GM18507 (cell line): ENCODE measurements at regions not wholly inside any gene's neighbourhood (a gene's known extent, or its start where the extent isn't known, plus 50 kb on each side); places are given as distances from the start of the nearest gene placed in this dataset.

Experiments used
- DNase-seq: peaks from one replicate; pipeline ENCODE4 v3.0.0; 2011; ENCODE audit warnings: low read depth; ENCODE audit not compliant: insufficient read length; ENCODE audit errors: extremely low spot score
- FAIRE-seq: peaks from 2 replicates; lab custom pipeline; 2011; peaks lifted over from hg19 to GRCh38; lab: Jason Lieb, UNC

DNA sequence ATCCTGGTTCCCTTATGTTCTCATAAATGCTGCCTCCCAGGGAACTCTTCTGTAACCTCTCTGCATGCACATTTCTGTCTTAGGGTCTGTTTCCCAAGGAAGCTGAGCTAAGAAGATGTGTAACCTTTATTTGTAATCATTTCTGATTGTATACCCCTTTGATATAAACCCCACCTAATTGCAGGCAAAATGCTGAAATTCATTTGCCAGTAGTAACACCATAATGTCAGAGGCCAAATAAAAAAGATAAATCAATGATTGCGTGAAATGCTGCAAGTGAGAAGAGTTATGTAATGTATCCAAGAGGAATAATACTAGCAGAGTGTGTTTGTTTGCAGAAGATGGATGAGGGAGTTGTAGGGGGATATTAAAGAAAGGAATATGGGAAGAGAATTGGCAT is 822.6 kb upstream of the GRAMD2B start:
- DNase-seq (no peak), FAIRE-seq (no peak)

DNA sequence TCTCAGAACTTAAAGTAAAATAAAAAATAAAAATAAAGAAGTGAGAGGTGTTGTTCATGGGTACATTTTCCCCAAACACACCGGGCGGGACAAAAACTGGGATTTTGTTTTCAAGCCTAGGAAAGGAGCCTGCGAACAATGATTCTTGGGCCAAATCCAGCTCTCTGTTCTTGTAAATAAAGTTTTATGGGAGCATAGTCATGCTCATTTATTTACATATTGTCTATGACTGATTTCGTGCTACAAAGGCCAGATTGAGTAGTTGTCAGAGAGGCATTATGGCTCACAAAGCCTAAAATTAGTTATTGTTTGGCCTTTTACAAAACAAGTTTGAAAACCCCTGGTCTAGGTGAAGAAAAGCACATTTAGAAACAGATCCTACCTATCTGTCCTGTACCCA is 821.0 kb upstream of the GRAMD2B start:
- FAIRE-seq (no peak), DNase-seq (no peak)

DNA sequence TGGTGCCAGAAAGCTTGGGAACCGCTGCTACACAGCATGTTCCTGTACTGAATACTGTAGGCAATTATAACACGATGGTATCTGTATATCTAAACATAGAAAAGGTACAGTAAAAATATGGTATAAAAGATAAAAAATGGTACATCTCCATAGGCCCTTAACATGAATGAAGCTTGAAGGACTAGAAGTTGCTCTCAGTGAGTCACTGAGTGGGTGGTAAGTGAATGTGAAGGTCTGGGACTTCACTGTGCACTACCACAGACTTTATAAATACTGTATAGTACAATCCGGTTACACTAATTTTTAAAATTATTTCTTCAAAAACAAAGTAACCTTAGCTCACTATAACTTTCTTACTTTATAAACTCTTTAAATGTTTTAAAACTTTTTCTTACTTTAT is 819.9 kb upstream of the GRAMD2B start:
- no peak for FAIRE-seq
- DNase-seq, result no peak

DNA sequence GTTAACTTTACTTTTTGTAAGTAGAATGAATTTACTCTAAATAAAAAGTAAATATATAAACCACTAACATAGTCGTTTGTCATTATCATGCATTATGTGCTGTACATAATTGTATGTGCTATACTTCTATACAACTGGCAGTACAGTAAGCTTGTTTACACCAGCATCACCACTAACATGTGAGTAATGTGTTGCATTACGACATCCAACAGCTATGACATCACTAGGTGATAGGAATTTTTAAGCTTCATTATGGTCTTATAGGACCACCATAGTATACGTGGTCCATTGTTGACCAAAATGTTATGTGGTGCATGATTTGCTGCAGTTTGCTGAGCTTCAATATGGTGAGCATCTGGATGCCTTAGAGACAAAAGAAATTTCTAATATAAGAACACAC is 819.1 kb upstream of the GRAMD2B start:
- no peak for DNase-seq
- no peak for FAIRE-seq

DNA sequence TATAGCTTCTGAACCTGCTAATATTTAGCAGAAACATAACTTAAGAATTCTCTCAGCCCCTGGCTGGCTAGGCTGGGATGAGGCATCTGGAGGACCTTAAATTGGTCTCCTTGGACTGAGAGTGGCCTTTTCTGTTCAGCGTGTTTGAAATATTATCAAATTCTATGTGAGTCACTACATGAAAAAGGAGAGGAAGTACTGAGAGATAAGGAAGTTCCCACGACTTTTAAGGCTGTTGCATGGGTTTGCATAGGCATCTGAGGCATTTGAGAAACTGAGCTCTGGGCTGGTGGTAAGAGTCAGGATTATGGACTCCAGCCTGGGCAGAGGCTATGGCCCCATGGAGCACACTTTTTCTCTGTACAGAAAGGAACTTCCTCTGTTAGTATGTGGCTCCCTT is 816.2 kb upstream of the GRAMD2B start:
- FAIRE-seq, result no peak
- DNase-seq, result no peak

DNA sequence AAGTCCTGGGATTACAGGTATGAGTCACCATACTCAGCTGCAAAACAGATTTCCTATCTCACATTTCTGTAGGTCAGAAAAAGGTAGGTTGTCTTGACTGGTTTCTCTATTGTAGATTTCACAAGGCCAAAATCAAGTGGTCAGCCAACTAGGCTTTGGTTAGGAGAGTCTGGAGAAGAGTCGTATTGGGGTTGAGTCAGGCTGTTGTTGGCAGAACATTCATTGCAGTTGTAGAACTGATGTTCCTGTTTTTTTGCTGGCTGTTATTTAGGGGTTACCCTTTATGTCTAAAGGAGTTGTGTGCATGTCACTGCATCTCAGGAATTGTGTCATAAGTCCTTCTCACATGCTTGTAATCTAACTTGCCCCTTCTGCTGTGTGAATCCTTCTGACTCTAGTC is 814.2 kb upstream of the GRAMD2B start:
- DNase-seq (no peak), FAIRE-seq (no peak)

DNA sequence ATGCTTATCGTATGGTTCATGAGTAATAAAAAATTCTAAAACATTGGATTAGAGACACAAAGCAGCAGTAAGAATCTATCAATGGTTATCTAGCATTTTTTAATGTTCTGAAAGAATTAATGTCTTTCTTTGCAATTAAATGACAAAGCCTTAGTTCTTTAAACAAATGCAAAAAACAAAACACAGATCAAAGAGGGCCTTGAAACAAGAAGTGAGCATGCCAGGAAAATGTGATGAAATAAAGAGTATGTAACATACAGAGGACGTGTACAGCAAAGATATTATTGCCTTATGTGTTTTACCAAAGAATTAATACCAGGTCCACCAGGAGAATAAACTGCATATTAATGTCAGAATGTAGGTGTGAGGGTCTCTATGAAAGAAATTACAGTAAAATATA is 812.3 kb upstream of the GRAMD2B start:
- FAIRE-seq (no peak), DNase-seq (no peak)

DNA sequence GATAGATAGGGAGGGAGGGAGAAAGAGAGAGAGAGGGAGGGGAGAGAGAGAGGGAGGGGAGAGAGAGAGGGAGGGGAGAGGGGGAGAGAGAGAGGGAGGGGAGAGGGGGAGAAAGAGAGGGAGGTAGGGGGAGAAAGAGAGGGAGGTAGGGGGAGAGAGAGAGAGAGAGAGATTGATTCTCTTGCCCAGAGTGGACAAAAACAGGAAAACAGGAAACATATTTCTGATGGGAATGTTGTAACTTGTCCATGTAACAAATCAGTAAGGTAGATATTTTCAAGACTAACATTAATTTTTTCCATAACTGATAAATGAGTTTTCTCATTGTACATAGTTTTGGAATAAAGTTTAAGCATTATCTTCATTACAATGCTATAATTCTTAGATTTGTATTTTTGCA is 811.7 kb upstream of the GRAMD2B start:
- DNase-seq (no peak), FAIRE-seq (no peak)

DNA sequence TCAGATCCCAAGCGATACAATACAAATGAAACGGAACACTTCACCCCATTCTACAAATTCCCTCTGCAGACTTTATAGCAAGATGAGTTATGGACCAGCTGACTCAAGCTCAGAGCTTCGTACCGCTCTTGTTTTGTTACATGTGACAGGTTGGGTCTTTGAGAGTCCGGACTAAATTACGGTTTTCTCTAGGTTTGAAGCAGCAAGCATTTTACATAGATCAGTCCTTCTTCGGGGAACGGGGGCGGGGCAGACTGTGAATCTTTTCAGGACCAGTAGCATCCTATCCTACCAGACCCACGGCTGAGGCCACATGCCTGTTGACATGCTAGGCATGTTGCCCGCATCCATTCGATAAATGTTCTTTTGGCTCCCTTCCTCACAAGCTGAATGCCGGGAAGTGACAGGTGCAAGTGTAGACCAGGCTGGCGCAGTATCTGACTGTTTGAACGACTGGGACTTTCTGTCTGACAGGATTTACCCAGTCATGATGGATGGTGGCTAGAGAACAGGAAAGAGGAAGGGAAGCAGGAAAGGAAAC is 811.0 kb upstream of the GRAMD2B start:
- FAIRE-seq, result no peak

DNA sequence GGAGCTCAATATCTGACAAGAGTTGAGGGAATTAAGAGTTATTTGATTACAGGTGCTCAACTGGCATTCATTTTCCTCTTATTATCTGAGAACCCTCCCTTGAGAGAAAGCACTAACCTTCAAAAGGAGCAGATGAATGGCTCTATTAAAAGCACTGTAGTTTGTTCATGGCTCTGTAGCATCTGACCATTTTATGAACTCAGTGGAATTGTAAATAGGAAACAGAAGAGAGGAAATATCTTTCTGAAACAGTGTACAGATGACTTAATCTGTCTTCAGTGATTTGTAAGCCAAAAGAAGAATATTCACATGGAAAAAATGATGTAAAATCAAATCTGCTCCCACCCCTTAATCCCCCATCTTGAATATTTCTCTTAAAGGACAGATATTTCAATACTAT is 810.4 kb upstream of the GRAMD2B start:
- FAIRE-seq, result no peak
- DNase-seq, result no peak

More for the DNA sequence above, 811.0 kb upstream of the GRAMD2B start:
- DNase-seq, result no peak

DNA sequence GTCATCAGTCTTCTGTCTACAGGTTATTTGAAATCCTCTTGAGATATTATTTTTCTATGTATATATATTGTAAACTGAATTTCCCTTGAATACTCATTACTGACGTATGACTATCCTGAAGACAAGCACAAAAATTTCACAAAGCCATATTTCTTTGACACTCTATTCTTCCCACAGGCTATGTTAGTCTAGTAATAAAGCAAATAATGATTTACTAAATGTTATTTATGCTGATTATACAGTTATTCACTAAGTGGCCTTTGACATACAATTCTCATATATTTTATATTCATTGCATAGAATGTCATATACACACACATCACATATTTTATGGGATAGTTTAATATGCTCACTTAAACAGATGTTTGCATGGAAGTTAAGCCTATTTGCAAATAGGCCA is 793.0 kb upstream of the GRAMD2B start:
- DNase-seq, result no peak
- FAIRE-seq, result no peak

DNA sequence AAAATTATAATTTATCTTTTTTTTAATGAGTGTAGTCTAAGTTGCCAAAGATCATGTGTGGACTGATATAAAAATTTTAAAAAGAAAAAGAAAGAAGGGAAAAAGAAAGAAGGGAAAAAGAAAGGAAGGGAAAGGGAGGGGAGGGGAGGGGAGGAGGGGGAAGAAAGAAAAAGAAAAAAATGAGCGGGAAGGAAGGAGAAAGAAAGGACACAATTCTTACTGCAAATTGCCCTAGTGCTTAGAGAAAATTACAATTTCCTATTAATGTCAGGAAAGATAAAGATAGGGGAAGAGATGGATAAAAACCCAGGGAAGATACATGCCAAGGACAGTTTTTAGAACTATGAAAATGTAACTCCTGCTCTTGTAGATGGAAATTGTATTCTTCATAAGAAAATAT is 789.7 kb upstream of the GRAMD2B start:
- DNase-seq (no peak), FAIRE-seq (no peak)

DNA sequence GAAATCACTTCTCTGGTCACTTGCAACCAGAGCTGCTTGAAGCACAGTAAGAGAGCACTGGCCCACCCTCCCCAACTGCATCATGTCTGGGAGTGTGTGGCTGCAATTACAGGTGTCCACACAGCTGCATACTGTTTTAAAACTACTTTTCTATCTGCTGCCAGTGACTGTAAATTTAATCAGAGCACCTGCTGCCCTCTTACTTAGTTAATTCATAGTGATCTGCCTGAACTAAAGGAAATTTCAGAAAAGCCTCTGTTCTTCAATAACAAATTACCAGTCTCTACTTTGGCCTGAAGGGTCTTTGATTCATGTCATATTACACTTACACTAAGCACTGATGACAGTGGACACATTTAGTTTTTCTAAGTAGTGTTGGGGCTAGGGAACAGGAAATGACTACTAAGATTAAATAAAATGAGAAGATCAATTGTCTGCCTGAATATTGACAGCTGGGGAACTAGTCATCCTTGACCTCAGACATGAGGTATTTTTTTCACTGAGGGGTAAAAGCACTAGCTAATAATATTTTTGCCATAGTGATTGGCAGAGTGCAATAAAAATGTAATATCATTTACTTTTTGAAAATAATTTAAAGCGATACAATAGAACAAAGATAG is 788.9 kb upstream of the GRAMD2B start:
- no peak for DNase-seq
- no peak for FAIRE-seq

DNA sequence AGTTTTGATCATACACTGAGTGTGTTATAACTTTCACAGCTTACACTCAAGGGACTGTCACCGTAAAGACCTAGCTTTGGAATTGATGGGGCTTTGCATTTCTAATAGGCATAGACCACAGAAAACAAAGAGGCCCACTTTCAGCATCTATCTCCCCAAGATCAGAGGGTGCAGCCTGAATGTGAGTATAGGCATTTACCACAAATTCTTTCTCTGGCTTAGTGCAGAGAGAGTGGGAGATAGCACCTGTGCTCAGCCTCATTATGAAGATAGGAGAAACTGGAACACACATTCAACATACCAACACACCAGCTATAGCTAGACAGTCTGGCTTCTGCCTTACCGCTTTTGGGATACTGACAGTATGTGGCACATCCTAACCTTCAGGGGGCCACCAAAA is 783.4 kb upstream of the GRAMD2B start:
- no peak for DNase-seq
- no peak for FAIRE-seq

DNA sequence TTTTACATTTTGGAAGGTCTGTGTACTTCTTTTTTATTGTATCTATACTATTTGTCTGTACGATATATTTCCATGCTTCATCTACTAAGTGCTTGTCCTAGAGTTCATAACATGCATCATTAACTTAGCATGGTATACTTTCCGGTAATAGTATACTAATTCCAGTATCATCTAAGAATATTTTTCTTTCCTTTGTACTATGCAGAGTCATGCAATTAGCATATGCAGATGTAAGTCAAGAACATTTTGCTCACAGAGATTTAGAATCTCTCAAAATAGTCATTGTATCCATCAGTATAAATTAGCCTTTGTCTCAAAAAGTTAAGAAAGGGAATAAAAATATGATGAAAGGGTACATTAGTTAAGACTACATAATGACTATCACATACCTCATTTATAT is 770.4 kb upstream of the GRAMD2B start:
- DNase-seq (no peak), FAIRE-seq (no peak)

DNA sequence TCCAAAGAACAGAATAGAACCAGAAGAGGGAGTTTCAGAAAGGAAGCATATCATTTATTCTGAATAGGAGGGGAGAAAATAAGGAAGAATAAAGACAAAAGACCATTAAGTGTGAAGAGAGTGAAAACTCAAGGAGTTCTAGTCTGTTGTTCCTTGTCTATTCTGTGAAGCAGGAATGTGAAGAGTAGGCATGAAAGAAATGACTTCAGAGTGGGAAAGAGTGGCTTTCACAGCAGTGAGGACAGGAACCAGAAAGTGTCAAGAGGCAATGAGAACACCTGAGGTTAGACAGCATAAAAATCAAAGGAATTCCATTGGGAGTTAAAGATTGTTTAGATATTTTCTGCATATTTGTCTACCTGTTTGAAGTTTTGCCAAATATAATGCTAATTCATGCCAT is 768.8 kb upstream of the GRAMD2B start:
- DNase-seq (no peak), FAIRE-seq (no peak)

DNA sequence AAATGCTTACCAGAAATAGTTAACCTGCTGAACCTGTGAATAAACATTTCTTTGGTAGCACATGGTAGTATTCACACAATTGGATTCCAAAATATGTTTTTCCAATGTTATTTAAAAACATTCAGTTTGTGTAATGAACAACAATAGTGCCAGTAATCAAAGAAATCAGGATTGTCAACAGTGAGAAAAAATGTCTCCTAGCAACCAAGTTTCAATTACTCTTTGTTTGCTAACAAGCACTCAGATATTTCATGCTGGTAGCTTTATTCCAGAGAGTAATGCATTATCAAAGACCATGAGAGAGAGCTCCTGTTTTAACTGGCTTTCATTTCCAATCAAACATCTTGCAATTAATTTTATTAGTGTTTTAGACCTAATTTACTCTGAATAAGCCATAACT is 768.1 kb upstream of the GRAMD2B start:
- DNase-seq (no peak), FAIRE-seq (no peak)

DNA sequence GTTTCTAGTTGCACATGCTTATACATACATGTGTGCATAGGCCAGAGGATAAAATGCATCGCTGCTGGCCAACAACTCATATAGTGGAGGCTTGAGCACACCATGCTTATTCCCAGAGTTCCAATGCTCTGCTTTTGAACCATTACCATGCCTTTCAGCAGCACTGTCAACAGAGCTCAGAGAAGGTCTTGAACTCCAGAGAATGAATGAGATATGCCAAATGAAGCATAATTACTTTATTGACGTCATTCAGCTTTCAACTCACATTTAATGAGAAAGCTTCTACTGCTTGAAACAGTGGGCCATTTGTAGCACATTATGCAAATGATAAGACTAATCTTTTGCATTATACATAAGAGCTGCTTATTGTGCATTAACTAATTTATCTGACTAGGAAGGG is 765.3 kb upstream of the GRAMD2B start:
- no peak for DNase-seq
- FAIRE-seq, result no peak

DNA sequence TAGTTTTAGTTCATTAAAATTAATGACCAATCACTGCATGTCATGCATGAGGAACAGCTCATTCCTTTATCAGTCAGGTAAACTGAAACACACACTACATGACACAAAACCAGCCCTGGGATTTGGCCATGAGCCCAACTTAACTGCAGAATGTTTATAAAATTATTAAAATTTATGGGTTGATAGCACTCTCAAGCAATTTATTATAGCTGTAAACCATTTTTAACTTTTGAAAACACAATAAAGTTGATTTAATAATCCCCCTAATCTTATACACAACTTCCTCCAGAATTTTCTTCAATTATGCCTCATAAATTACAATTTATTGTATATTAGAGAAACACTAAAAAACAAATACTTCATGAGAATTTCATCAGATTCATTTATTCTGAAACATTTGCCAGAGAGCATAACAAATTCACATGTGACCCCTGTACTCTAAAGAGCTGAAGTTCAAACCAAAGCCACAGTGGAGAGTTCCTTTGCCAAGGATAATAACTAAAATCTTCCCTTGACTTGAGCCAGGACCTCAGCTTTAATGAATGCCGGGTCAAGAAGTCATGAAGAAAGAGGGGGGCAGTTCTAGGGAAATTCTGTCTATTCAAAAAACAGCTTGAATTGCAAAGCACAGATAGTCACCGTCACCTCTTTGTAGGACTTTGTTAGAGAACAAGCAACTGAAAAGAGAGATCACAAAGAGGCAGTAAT is 763.7 kb upstream of the GRAMD2B start:
- DNase-seq (no peak), FAIRE-seq (no peak)

DNA sequence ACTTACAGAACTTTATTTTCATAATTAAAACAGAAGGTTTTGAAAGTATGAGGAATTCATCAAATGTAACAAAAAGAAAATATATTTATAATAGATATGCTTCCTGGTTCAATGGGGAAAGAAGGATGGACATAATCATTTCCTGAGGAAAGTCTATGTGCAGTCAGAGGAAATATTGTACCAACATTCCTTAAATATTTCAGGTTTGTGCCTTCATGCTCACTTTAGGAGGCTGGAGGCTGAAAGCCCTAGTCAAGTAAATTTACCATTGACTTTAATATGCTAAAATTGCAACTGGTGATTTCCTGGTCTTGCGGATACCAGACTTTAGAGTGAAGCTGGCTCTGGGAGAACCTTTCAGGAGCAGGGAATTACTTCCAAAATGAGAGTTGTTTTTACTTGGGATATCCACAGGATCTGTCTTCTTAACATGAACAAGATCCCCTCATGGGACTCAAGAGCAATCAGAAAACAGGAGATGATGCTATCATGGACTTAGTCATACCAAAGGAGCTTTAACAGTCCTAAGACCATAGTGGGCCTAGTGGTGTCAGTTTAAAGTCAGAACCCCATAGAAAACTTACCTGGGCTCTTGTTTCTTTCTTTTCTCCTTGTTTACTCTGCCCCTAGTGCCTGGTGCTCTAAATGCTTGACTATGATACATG is 762.8 kb upstream of the GRAMD2B start:
- no peak for FAIRE-seq

DNA sequence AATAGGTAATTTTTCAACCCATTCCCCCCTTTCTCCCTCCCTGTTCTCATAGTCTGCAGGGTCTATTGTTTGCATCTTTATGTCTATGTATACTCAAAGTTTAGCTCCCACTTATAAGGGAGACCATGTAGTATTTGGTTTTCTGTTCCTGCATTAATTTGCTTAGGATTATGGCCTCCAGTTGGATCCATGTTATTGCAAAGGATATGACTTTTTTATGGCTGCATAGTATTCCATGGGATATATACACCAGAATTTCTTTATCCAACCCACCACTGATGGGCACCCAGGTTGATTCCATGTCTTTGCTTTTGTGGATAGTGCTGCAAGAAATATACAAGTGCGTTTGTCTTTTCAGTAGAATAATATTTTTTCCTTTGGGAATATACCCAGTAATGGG is 761.6 kb upstream of the GRAMD2B start:
- no peak for FAIRE-seq

More for the DNA sequence above, 762.8 kb upstream of the GRAMD2B start:
- DNase-seq, result no peak

More for the DNA sequence above, 761.6 kb upstream of the GRAMD2B start:
- no peak for DNase-seq
